ENCODE measurements at regions not wholly inside any gene's neighbourhood (a gene's known extent, or its start where the extent isn't known, plus 50 kb on each side); places are given as distances from the start of the nearest gene placed in this dataset.
"Not testable (repeated sequence)": the region's sequence is repeated elsewhere in the genome, so short reads cannot be mapped to it uniquely, and the experiment has no call there.

- no peak for DNase-seq (ENCODE audit: low spot score in 2 of 2)
- TF ChIP-seq POLR2A (IDR thresholded peaks at IDR 0.05) = no peak
- TF ChIP-seq CTCF (IDR thresholded peaks at IDR 0.05) = no peak
- no peak overlapping the region for H3K4me3 ChIP-seq (ENCODE audit: low read depth, poor library complexity, severe bottlenecking)
- intact Hi-C loops (cut with DNase I; ENCODE audit: low total_unique reads) = no loop called here
- WGBS, 2 donors = 71 to 83% methylated on average over 4 of the region's 4 CpGs
Observed at GRCh38 chrX:118261151-118261550, 84.8 kb upstream of the WDR44 start.

GRCh38 chrX:118271775-118272174, 74.1 kb upstream of the WDR44 start:
- DNase-seq (ENCODE audit: low spot score in 2 of 2) = no peak
- H3K4me3 ChIP-seq (ENCODE audit: low read depth, poor library complexity, severe bottlenecking) = no peak overlapping the region
- 63 to 64% methylated on average over 3 of the region's 3 CpGs for WGBS, 2 donors
- TF ChIP-seq CTCF (IDR thresholded peaks at IDR 0.05) (no peak), POLR2A (IDR thresholded peaks at IDR 0.05) (no peak)
- intact Hi-C loops (cut with DNase I; ENCODE audit: low total_unique reads) = no loop called here

- H3K4me3 ChIP-seq (ENCODE audit: low read depth, poor library complexity, severe bottlenecking) = no peak overlapping the region
- TF ChIP-seq POLR2A (IDR thresholded peaks at IDR 0.05) (no peak), CTCF (IDR thresholded peaks at IDR 0.05) (no peak)
- no peak for DNase-seq (ENCODE audit: low spot score in 2 of 2)
- intact Hi-C loops (cut with DNase I; ENCODE audit: low total_unique reads) = no loop called here
Observed at GRCh38 chrX:118272242-118272641, 73.7 kb upstream of the WDR44 start.

- no peak overlapping the region for H3K4me3 ChIP-seq (ENCODE audit: low read depth, poor library complexity, severe bottlenecking)
- no peak for TF ChIP-seq CTCF (IDR thresholded peaks at IDR 0.05)
- WGBS, 2 donors = 53 to 58% methylated on average over 4 of the region's 4 CpGs
- intact Hi-C loops (cut with DNase I; ENCODE audit: low total_unique reads) = no loop called here
- no peak for DNase-seq (ENCODE audit: low spot score in 2 of 2)
Observed at GRCh38 chrX:118286066-118286762, 59.7 kb upstream of the WDR44 start.

- DNase-seq (ENCODE audit: low spot score in 2 of 2); intact Hi-C loops (cut with DNase I; ENCODE audit: low total_unique reads); H3K4me3 ChIP-seq (ENCODE audit: low read depth, poor library complexity, severe bottlenecking): not testable (repeated sequence)
- WGBS, 2 donors = 43 to 44% methylated on average over 1 of the region's 1 CpG
Observed at GRCh38 chrX:118295818-118296217, 50.1 kb upstream of the WDR44 start.

Data from lower leg skin (tissue), 4 donors.